Left hindlimb (tissue), 1 donor: ENCODE measurements at regions not wholly inside any gene's neighbourhood (a gene's known extent, or its start where the extent isn't known, plus 50 kb on each side); places are given as distances from the start of the nearest gene placed in this dataset.
"Not testable (repeated sequence)": the region's sequence is repeated elsewhere in the genome, so short reads cannot be mapped to it uniquely, and the experiment has no call there.

Experiments
- DNase-seq: peaks from one replicate; pipeline ENCODE4 v3.0.0-alpha.2; 2018

- not testable (repeated sequence) for DNase-seq
These were observed 383.1 kb upstream of the MBL2 start for GRCh38 chr10:53155674-53156073.

DNA sequence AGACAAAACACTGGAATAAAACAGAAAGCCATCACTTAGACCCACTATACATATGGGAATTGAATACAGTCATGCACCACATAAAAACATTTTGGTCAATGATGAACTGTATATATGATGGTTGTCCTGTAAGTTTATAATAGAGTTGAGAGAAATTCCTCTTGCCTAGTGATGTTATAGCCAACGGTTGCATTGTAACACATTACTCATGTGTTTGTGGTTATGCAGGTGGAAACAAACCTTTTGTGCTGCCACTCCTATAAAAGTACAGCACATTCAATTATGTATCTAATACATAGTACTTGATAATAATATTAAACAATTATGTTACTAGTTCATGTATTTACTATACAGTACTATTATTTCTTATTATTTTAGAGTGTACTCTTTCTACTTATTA is 381.2 kb upstream of the MBL2 start:
- no peak for DNase-seq

- no peak for DNase-seq
These were observed 367.9 kb upstream of the MBL2 start for GRCh38 chr10:53140506-53140905.

DNA sequence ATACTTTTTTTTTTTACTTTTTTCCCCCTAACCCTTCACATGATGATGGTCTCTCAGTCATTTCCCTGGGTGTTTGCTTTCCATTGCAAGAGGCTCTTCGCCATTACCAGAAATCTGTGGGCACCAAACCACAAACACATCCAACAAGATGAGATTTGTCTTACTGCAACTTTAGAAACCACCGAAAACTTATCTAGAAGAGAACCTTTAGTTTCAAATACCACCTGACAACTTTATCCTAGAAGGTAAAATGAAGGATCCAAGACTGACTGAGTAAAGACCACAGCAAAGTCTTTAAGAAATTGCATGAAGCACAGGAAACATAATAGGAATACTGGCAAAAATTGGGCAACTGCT is 363.3 kb upstream of the MBL2 start:
- no peak for DNase-seq

GRCh38 chr10:53135213-53135896 is 362.8 kb upstream of the MBL2 start:
- DNase-seq: no peak

- DNase-seq: no peak
These were observed 361.5 kb upstream of the MBL2 start for GRCh38 chr10:53134050-53134449.

DNA sequence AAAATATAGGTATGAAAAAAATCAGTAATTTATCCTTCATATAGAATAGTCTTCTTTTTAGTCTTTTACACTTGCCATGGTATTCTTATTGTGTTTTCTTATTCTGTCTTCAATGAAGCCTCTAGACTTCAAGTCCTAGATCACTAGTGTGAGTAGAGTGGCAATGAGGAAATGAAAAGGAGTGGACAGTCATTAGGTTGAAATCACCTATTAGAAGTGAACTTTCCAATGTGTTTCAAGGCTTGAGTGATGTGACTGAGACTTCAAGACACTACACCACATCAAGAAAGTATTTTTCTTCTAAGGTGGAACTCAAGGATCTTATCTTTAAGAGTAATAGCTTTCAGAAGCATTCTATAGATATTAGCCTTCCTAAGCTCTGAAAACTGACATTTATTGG is 357.8 kb upstream of the MBL2 start:
- no peak for DNase-seq

- no peak for DNase-seq
These were observed 355.1 kb upstream of the MBL2 start for GRCh38 chr10:53127686-53128085.

DNA sequence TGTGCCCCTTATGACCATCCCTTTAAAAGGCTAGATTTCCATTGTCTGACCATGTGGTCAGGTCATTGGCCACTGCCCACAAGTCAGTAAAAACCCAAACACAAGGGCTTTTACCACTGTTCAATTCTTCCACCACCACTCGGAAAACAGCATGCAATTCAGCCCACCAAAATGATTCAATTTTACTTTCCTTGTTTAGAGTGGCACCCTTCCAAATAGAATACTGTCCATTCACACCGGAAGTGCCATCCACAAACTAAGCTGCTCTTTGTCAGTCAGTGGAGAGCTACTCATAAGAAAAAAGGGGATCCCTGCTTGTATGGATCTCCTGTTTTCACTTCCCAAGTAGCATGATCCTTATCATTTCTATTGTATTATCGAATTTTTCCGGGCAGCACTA is 350.7 kb upstream of the MBL2 start:
- no peak for DNase-seq

GRCh38 chr10:53122281-53122680 is 349.7 kb upstream of the MBL2 start:
- DNase-seq: no peak

DNA sequence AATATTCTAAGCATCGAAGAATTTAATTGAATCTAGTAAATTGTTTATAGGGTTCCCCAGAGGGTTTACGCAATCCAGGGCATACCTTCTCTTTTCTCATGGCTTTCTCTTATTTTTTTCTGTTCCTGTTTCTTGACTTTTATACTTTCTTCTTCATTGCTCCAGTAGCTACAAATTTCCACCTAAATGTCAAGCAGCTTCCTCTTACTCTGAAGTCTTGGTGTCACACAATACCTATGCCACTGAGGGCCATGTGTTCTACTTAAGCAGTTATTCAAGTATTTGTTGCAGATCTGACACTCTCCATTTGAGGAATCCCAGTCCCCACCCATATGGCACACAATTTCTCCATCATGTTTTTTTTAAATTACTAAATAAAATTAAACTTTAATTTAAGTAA is 343.1 kb upstream of the MBL2 start:
- DNase-seq: no peak

DNA sequence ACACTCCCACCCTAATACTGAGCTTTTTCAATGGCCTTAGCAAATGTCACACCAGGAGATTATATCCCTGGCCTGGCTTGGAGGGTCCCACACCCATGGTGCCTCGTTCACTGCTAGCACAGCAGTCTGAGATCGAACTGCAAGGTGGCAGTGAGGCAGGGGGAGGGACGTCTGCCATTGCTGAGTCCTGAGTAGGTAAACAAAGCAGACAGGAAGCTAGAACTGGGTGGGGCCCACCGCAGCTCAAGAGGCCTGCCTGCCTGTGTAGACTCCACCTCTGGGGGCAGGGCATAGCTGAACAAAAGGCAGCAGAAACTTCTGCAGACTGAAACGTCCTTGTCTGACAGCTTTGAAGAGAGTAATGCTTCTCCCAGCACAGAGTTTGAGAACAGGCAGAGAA is 338.9 kb upstream of the MBL2 start:
- no peak for DNase-seq

DNA sequence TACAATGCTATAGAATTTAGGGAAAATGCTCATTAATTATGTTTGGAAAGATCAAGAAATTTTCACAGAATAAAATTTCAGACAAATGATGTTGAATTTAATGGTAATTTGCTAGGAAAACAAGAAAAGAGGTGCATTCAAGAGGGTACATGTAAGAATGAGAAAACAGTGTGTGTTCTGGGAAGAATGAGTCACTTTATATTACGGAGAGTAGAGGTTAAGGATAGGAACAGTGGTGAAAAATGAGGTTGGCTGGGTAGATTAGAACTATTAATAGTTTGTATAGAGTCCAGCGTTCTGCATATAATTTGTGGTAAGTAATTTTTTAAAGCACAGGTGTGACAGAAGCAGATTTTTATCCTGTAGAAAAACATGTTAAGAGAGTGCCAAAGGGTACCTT is 336.7 kb upstream of the MBL2 start:
- DNase-seq: no peak

DNA sequence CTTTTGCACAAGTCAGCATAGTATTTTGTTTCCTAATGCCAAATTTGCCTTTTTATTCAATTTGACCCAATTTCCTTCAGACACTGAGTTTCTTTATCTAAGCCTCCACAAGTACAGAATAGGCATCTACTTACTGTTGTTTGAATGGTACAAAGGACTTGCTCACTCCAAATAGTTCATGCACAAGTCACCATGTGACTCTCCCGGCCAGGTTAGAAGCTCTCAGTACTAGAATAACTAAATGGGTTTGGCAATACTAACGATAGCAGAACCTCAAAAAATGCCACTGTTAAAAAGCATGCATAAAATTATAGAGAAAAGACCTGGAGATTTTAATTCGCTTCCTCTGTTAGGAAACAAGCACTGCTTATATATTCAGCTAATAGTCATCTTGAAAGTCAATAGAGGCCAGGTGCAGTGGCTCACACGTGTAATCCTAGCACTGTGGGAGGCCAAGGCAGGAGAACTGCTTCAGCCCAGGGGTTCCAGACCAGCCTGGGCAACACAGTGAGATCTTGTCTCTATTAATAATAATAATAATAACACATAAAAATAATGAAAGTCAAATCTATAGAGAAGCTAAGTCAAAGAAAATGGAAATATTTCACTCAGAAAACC is 335.8 kb upstream of the MBL2 start:
- DNase-seq: no peak

DNA sequence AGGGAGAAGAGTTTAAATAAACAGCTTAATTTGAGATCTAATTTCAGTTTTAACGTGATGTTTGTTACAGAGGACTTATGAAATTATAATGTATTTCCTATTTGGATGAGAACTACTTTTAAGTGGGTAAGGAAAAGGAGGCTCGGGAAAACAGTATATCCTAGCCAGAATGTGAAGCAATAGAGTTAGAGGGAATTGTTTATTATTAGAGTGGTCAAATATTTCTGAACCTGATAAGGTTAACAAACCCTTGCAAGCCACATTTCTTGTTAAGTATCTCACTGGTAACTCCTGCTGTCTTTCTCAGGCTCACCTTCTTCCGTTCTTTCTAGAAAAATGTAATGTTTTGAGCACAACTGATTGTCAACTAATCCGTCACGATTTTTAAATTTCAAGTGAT is 335.1 kb upstream of the MBL2 start:
- DNase-seq: no peak

GRCh38 chr10:53102424-53102823 is 329.8 kb upstream of the MBL2 start:
- no peak for DNase-seq

DNA sequence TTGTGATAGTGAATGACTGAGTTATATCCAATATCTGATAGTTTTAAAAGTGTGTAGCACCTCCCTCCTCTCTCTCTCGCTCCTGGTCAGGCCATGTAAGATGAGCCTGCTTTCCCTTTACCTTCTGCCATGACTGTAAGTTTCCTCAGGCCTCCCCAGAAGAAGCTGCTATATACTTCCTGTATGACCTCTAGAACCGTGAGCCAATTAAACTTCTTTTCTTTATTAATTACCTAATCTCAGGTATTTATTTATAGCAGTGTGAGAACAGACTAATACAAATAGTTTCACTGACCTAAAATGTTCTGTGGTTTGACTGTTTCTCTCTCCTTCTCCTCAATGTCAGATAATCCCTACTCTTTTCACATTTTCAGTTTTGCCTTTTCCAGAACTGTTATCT is 321.3 kb upstream of the MBL2 start:
- no peak for DNase-seq

GRCh38 chr10:53091574-53091973 is 319.0 kb upstream of the MBL2 start:
- DNase-seq: no peak

- DNase-seq: no peak
These were observed 316.4 kb upstream of the MBL2 start for GRCh38 chr10:53088961-53089360.

DNA sequence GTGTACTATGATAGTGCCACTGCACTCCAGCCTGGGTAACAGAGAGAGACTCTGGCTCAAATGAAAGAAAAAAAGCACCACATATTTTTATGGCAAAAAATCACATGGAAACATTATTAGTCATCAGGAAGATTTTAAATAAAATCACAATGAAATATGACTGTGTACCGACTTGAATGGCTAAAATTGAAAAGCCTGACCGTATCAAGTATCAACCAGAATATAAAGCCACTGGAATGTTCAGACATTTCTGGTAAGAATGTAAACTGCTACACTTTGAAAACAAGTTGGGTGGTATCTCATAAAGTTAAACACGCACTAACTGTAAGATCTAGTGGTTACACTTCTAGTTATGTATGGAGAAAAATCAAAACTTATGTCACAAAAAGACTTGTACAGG is 306.7 kb upstream of the MBL2 start:
- no peak for DNase-seq

GRCh38 chr10:53076948-53077347 is 304.4 kb upstream of the MBL2 start:
- no peak for DNase-seq

- DNase-seq: no peak
These were observed 302.9 kb upstream of the MBL2 start for GRCh38 chr10:53075469-53075868.

GRCh38 chr10:53072144-53072543 is 299.6 kb upstream of the MBL2 start:
- no peak for DNase-seq

- DNase-seq: no peak
These were observed 299.0 kb upstream of the MBL2 start for GRCh38 chr10:53071505-53072125.

- DNase-seq: no peak
These were observed 296.4 kb upstream of the MBL2 start for GRCh38 chr10:53069013-53069412.
